PC-3 (cell line): ENCODE measurements at regions not wholly inside any gene's neighbourhood (a gene's known extent, or its start where the extent isn't known, plus 50 kb on each side); places are given as distances from the start of the nearest gene placed in this dataset.

ENCODE experiments used
- ATAC-seq: fragments of 200-7000 bp; cut with Tn5 transposase; 2 replicates; pipeline ENCODE4 v1.9.1; 2020; ENCODE audit warnings: mild to moderate bottlenecking, moderate library complexity
- BruUV-seq: library from RNA; stranded (reverse); fragments of 400-500 nt; replicated peaks from 2 replicates; lab custom pipeline; 2021; lab: Mats Ljungman, UMichigan
- CTCF ChIA-PET: fragments of 300-600 bp; sonication (Branson Sonifier 250); formaldehyde crosslinking; loops from one replicate; lab custom pipeline; 2022; ENCODE audit warnings: antibody characterized with exemption; lab: Charles Lee
- POLR2A ChIA-PET: fragments of 300-600 bp; sonication (Branson Sonifier 250); formaldehyde crosslinking; loops from one replicate; lab custom pipeline; 2022; ENCODE audit warnings: antibody characterized with exemption; ENCODE audit not compliant: unreplicated experiment; lab: Charles Lee
- DNase-seq: peaks from one replicate; pipeline ENCODE4 v3.0.0-alpha.2; 2015
- H2AFZ ChIP-seq: fragments of 300-600 bp; sonication (generic); 2 replicates; pipeline ENCODE4 v1.6.0; 2016; ENCODE audit warnings: antibody characterized with exemption, low read length
- H3F3A ChIP-seq: fragments of 300-600 bp; sonication (generic); one replicate; pipeline ENCODE4 v1.6.0; 2017; ENCODE audit warnings: antibody characterized with exemption, low read length, control low read depth, mild to moderate bottlenecking; ENCODE audit not compliant: unreplicated experiment
- H3K27ac ChIP-seq: fragments of 300-600 bp; sonication (generic); 2 replicates; pipeline ENCODE4 v1.5.1; 2016; ENCODE audit warnings: mild to moderate bottlenecking, low read length
- H3K27me3 ChIP-seq: fragments of 300-600 bp; sonication (generic); 2 replicates; pipeline ENCODE4 v1.6.1; 2016; ENCODE audit warnings: low read length, mixed read lengths
- H3K36me3 ChIP-seq: fragments of 300-600 bp; sonication (generic); 2 replicates; pipeline ENCODE4 v1.6.1; 2016; ENCODE audit warnings: low read depth, mixed run types, low read length, mixed read lengths
- H3K4me1 ChIP-seq: fragments of 300-600 bp; sonication (generic); 2 replicates; pipeline ENCODE4 v1.5.1; 2016; ENCODE audit warnings: low read length; ENCODE audit not compliant: insufficient read depth
- H3K4me2 ChIP-seq: fragments of 300-600 bp; sonication (generic); 2 replicates; pipeline ENCODE4 v1.6.0; 2016; ENCODE audit warnings: low read length
- H3K4me3 ChIP-seq: fragments of 300-600 bp; sonication (generic); 2 replicates; pipeline ENCODE4 v1.5.1; 2016; ENCODE audit warnings: mild to moderate bottlenecking, low read length, mixed read lengths
- H3K79me2 ChIP-seq: fragments of 300-600 bp; sonication (generic); 2 replicates; pipeline ENCODE4 v1.6.1; 2017; ENCODE audit warnings: low read length, mixed read lengths
- H3K9ac ChIP-seq: fragments of 300-600 bp; sonication (generic); 2 replicates; pipeline ENCODE4 v1.6.0; 2016; ENCODE audit warnings: mild to moderate bottlenecking, low read length
- H3K9me2 ChIP-seq: fragments of 300-600 bp; sonication (generic); replicated peaks from 2 replicates; pipeline ENCODE4 v1.6.1; 2016; ENCODE audit warnings: mixed run types, low read length, mixed read lengths
- H3K9me3 ChIP-seq: fragments of 300-600 bp; sonication (generic); 2 replicates; pipeline ENCODE4 v1.6.1; 2016; ENCODE audit warnings: low read length, mixed read lengths
- H4K20me1 ChIP-seq: fragments of 300-600 bp; sonication (generic); 2 replicates; pipeline ENCODE4 v1.6.1; 2016; ENCODE audit warnings: low read length, mixed read lengths
- CTCF ChIP-seq: fragments of 300-600 bp; sonication (generic); conservative IDR thresholded peaks from 2 replicates; pipeline ENCODE4 v1.5.1; 2017; ENCODE audit warnings: antibody characterized with exemption, low read depth, mild to moderate bottlenecking, low read length
- EZH2 ChIP-seq: fragments of 300-600 bp; sonication (generic); IDR thresholded peaks from one replicate; pipeline ENCODE4 v1.6.1; 2017; ENCODE audit warnings: antibody characterized with exemption, mild to moderate bottlenecking, low read length; ENCODE audit not compliant: unreplicated experiment
- EZH2phosphoT487 ChIP-seq: fragments of 300-600 bp; sonication (generic); IDR thresholded peaks from 2 replicates; pipeline ENCODE4 v1.6.1; 2018; ENCODE audit warnings: mild to moderate bottlenecking, antibody characterized with exemption, low read length, borderline replicate concordance
- intact Hi-C: fragments of 100-400 bp; cut with micrococcal nuclease; formaldehyde crosslinking; loops from 2 replicates; pipeline ENCODE4 v1.9.0; 2023

- no peak for TF ChIP-seq EZH2
- TF ChIP-seq EZH2phosphoT487: no peak
- TF ChIP-seq CTCF: no peak
- DNase-seq (no peak), ATAC-seq (no peak)
These were observed 212.1 kb upstream of the KLF14 start for GRCh38 chr7:130946114-130946513.

GRCh38 chr7:130947792-130948580 is 214.0 kb upstream of the KLF14 start:
- Histone ChIP-seq H4K20me1 (no peaks in the 10 kb centered on the region), H3F3A (no peaks in the 10 kb centered on the region), H3K9me2 (no peaks in the 10 kb centered on the region), H2AFZ (no peak overlapping the region), H3K27ac (no peak overlapping the region), H3K4me3 (no peak overlapping the region), H3K79me2 (peaks cover 28% of the 10 kb centered on the region), H3K4me2 (no peak overlapping the region), H3K4me1 (peaks cover 34% of the 10 kb centered on the region), H3K36me3 (no peaks in the 10 kb centered on the region; the same call in 1 of the 2 replicates), H3K9me3 (no peaks in the 10 kb centered on the region), H3K27me3 (no peaks in the 10 kb centered on the region), H3K9ac (no peak overlapping the region)
- intact Hi-C loops: no loop called here
- ChIA-PET POLR2A (interaction anchor here (0.6 kb wide), 2 partner anchors 15 to 44 kb away, joined by 3 to 9 read pairs; no protein-coding TSS in a partner anchor), CTCF (no interaction called here)
- DNase-seq: no peak
- TF ChIP-seq EZH2: no peak
- TF ChIP-seq EZH2phosphoT487: no peak
- no peak for TF ChIP-seq CTCF
- ATAC-seq: no peak
- BruUV-seq: no TSS peak

More at GRCh38 chr7:130946114-130946513, 212.1 kb upstream of the KLF14 start:
- H3K27me3 ChIP-seq: no peaks in the 10 kb centered on the region
- POLR2A ChIA-PET: interaction anchor here (0.6 kb wide), 1 partner anchor 34 kb away, joined by 3 read pairs; no protein-coding TSS in a partner anchor
- no peaks in the 10 kb centered on the region; the same call in 1 of the 2 replicates for H3K36me3 ChIP-seq
- CTCF ChIA-PET: no interaction called here
- no peak overlapping the region for H3K9ac ChIP-seq
- intact Hi-C loops: no loop called here
- H4K20me1 ChIP-seq: no peaks in the 10 kb centered on the region
- no peak overlapping the region for H3K4me3 ChIP-seq
- no peaks in the 10 kb centered on the region for H3K9me2 ChIP-seq
- no TSS peak for BruUV-seq
- H3K27ac ChIP-seq: no peak overlapping the region
- H3K9me3 ChIP-seq: no peaks in the 10 kb centered on the region
- no peaks in the 10 kb centered on the region for H3F3A ChIP-seq
- peaks cover 48% of the 10 kb centered on the region for H3K4me1 ChIP-seq
- H3K4me2 ChIP-seq: no peak overlapping the region
- no peak overlapping the region for H2AFZ ChIP-seq
- H3K79me2 ChIP-seq: peaks cover 47% of the 10 kb centered on the region

GRCh38 chr7:130948822-130949221 is 214.8 kb upstream of the KLF14 start:
- Histone ChIP-seq H4K20me1 (no peaks in the 10 kb centered on the region), H3K4me3 (no peak overlapping the region), H3K27ac (no peak overlapping the region), H3K4me1 (peaks cover 26% of the 10 kb centered on the region), H3K9ac (no peak overlapping the region), H2AFZ (no peak overlapping the region), H3K27me3 (no peaks in the 10 kb centered on the region), H3K9me2 (no peaks in the 10 kb centered on the region), H3F3A (no peaks in the 10 kb centered on the region), H3K79me2 (peaks cover 22% of the 10 kb centered on the region), H3K36me3 (peaks cover under 1% of the 10 kb centered on the region; the same call in 1 of the 2 replicates), H3K9me3 (no peaks in the 10 kb centered on the region), H3K4me2 (no peak overlapping the region)
- ChIA-PET CTCF (no interaction called here), POLR2A (no interaction called here)
- DNase-seq (no peak), ATAC-seq (no peak)
- intact Hi-C loops: no loop called here
- TF ChIP-seq CTCF (no peak), EZH2phosphoT487 (no peak), EZH2 (no peak)
- BruUV-seq: no TSS peak
